CD14-positive monocyte (primary cell): ENCODE measurements at regions not wholly inside any gene's neighbourhood (a gene's known extent, or its start where the extent isn't known, plus 50 kb on each side); places are given as distances from the start of the nearest gene placed in this dataset.

Experiments
- DNase-seq, 3 donors: peaks; one replicate each; pipeline ENCODE4 v3.0.0-alpha.2; 2011 to 2022
- H2AFZ ChIP-seq: 2 replicates; pipeline ENCODE4 v1.6.0; 2012; ENCODE audit warnings: mild to moderate bottlenecking, low read depth, low read length, inconsistent platforms; ENCODE audit not compliant: insufficient read depth, poor library complexity, severe bottlenecking
- H3K27ac ChIP-seq, 2 donors: 1 replicate in 1 of 2; 2 replicates in 1 of 2; pipeline ENCODE4 v1.5.1; 2012 to 2013; ENCODE audit warnings: low read length in 2 of 2, control low read depth in 1 of 2, inconsistent platforms in 1 of 2, low read depth in 1 of 2, mild to moderate bottlenecking in 1 of 2
- H3K27me3 ChIP-seq, 2 donors: one replicate each; pipeline versions ENCODE4 v1.6.0 to v1.6.1; 2011 to 2013; ENCODE audit warnings: low read length in 2 of 2; ENCODE audit not compliant: control insufficient read depth in 2 of 2, insufficient read depth in 2 of 2
- H3K36me3 ChIP-seq, 2 donors: replicated peaks in 1 of 2; 1 replicate in 1 of 2; 2 replicates in 1 of 2; pipeline versions ENCODE4 v1.5.1 to v1.6.1; 2012 to 2013; ENCODE audit warnings: low read length in 2 of 2, control low read depth in 1 of 2, inconsistent platforms in 1 of 2, mild to moderate bottlenecking in 1 of 2; ENCODE audit not compliant: insufficient read depth in 2 of 2, control insufficient read depth in 1 of 2
- H3K4me1 ChIP-seq, 2 donors: 1 replicate in 1 of 2; 2 replicates in 1 of 2; pipeline versions ENCODE4 v1.5.1 to v1.6.1; 2012 to 2013; ENCODE audit warnings: low read length in 2 of 2, control low read depth in 1 of 2, inconsistent platforms in 1 of 2, mild to moderate bottlenecking in 1 of 2, moderate library complexity in 1 of 2; ENCODE audit not compliant: insufficient read depth in 2 of 2, control insufficient read depth in 1 of 2
- H3K4me2 ChIP-seq: replicated peaks from 2 replicates; pipeline ENCODE3; 2012; ENCODE audit warnings: low read length, moderate library complexity, mild to moderate bottlenecking; ENCODE audit not compliant: poor library complexity, severe bottlenecking; ENCODE audit errors: extremely low read depth
- H3K4me3 ChIP-seq, 3 experiments: fragments of 200-600 bp in 1 of 3; sonication (generic) in 1 of 3; replicated peaks in 1 of 3; 1 replicate in 2 of 3; 2 replicates in 1 of 3; pipeline ENCODE4 v1.5.1; 2011 to 2013; ENCODE audit warnings: low read length in 3 of 3, mild to moderate bottlenecking in 3 of 3, control low read depth in 2 of 3, low read depth in 2 of 3, inconsistent platforms in 1 of 3, moderate library complexity in 1 of 3
- H3K79me2 ChIP-seq: 2 replicates; pipeline ENCODE4 v1.6.0; 2012; ENCODE audit warnings: mild to moderate bottlenecking, control low read depth, inconsistent platforms, low read length, moderate library complexity; ENCODE audit not compliant: insufficient read depth
- H3K9ac ChIP-seq: 2 replicates; pipeline ENCODE4 v1.6.0; 2017; ENCODE audit warnings: low read length, mild to moderate bottlenecking; ENCODE audit not compliant: insufficient read depth, poor library complexity, severe bottlenecking
- H3K9me3 ChIP-seq, 2 donors: replicated peaks in 1 of 2; 1 replicate in 1 of 2; 2 replicates in 1 of 2; pipeline versions ENCODE4 v1.5.1 to v1.6.1; 2012 to 2013; ENCODE audit warnings: low read length in 2 of 2, control low read depth in 1 of 2; ENCODE audit not compliant: control insufficient read depth in 1 of 2, insufficient read depth in 1 of 2
- H4K20me1 ChIP-seq: 2 replicates; pipeline ENCODE4 v1.6.0; 2012; ENCODE audit warnings: mild to moderate bottlenecking, low read length, control low read depth, moderate library complexity; ENCODE audit not compliant: insufficient read depth
- H3K27ac Mint-ChIP-seq, 7 donors: one replicate each; pipeline ENCODE4 v1.8.0; 2020; ENCODE audit warnings: mild to moderate bottlenecking in 7 of 7, mixed read lengths in 7 of 7, moderate library complexity in 6 of 7, inconsistent platforms in 2 of 7
- H3K27me3 Mint-ChIP-seq, 3 donors: one replicate each; pipeline ENCODE4 v1.8.0; 2021 to 2022; ENCODE audit warnings: low read depth in 3 of 3, mild to moderate bottlenecking in 3 of 3, mixed read lengths in 3 of 3, moderate library complexity in 3 of 3, inconsistent platforms in 1 of 3
- H3K36me3 Mint-ChIP-seq, 2 donors: one replicate each; pipeline ENCODE4 v1.8.0; 2020; ENCODE audit warnings: mixed read lengths in 2 of 2, inconsistent platforms in 1 of 2, mild to moderate bottlenecking in 1 of 2
- H3K4me1 Mint-ChIP-seq: one replicate; pipeline ENCODE4 v1.8.0; 2020; ENCODE audit warnings: mild to moderate bottlenecking, mixed read lengths
- H3K4me3 Mint-ChIP-seq, 2 donors: one replicate each; pipeline ENCODE4 v1.8.0; 2020; ENCODE audit warnings: mild to moderate bottlenecking in 2 of 2, mixed read lengths in 2 of 2, moderate library complexity in 1 of 2
- H3K9me3 Mint-ChIP-seq, 7 donors: one replicate each; pipeline ENCODE4 v1.8.0; 2020 to 2022; ENCODE audit warnings: mixed read lengths in 7 of 7, mild to moderate bottlenecking in 6 of 7, moderate library complexity in 6 of 7, inconsistent platforms in 2 of 7
- WGBS: methylation state at CpG from one replicate; pipeline ENCODE4 v1.1.5; 2013; ENCODE audit warnings: missing lambda C conversion rate; ENCODE audit not compliant: insufficient coverage; 5-methylcytosine and 5-hydroxymethylcytosine counted together
- intact Hi-C, 2 donors: fragments of 100-400 bp; cut with micrococcal nuclease; formaldehyde crosslinking; loops; one replicate each; pipeline versions ENCODE4 v1.15.0 to v1.15.1; 2023
- TF ChIP-seq, protein P1 (sequence below): fragments of 200-600 bp; IDR thresholded peaks from one replicate; pipeline ENCODE4 v1.8.0; 2022; ENCODE audit warnings: antibody characterized with exemption, mild to moderate bottlenecking

DNA sequence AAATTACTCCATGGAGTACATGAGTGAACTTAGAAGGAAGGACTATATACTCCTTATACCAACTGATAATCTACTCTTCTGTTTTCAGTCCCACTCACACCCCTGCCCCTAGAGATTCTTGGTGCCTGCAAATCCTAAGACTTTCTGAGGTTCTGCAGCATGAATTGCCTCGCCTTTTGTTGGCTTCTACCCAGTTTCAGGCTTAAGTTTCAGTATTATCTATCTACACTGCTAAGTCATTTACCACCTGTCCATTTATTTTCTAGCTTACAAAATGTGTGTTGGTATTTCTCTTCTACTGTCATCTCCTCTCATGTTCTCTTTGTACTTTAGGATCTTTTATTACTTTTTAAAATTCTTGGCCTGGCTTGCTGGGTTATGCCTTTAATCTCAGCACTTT lies 94.4 kb upstream of the AMOT start:
- Histone ChIP-seq H3K4me2 (no peak overlapping the region), H3K9me3 (no peaks in the 10 kb centered on the region), H3K4me3 (no peak overlapping the region), H3K4me1 (no peaks in the 10 kb centered on the region), H2AFZ (no peak overlapping the region), H3K79me2 (no peaks in the 10 kb centered on the region), H3K27me3 (no peaks in the 10 kb centered on the region), H3K9ac (no peak overlapping the region), H3K36me3 (no peaks in the 10 kb centered on the region), H3K27ac (no peak overlapping the region), H4K20me1 (no peaks in the 10 kb centered on the region)
- peaks cover 0 to 6% (median 2%) of the 10 kb centered on the region in 3 donors for H3K27me3 Mint-ChIP-seq
- no peaks in the 10 kb centered on the region for H3K36me3 Mint-ChIP-seq
- no peak overlapping the region for H3K4me3 Mint-ChIP-seq
- no peak for DNase-seq
- no peak overlapping the region for H3K27ac Mint-ChIP-seq
- no peaks in the 10 kb centered on the region for H3K4me1 Mint-ChIP-seq
- intact Hi-C loops, result no loop called here
- no CpG with 5 or more reads among the region's 1 CpG for WGBS
- TF ChIP-seq, protein P1, sequence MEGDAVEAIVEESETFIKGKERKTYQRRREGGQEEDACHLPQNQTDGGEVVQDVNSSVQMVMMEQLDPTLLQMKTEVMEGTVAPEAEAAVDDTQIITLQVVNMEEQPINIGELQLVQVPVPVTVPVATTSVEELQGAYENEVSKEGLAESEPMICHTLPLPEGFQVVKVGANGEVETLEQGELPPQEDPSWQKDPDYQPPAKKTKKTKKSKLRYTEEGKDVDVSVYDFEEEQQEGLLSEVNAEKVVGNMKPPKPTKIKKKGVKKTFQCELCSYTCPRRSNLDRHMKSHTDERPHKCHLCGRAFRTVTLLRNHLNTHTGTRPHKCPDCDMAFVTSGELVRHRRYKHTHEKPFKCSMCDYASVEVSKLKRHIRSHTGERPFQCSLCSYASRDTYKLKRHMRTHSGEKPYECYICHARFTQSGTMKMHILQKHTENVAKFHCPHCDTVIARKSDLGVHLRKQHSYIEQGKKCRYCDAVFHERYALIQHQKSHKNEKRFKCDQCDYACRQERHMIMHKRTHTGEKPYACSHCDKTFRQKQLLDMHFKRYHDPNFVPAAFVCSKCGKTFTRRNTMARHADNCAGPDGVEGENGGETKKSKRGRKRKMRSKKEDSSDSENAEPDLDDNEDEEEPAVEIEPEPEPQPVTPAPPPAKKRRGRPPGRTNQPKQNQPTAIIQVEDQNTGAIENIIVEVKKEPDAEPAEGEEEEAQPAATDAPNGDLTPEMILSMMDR, result no peak
- H3K9me3 Mint-ChIP-seq, result peaks cover 0 to 7% (median 0%) of the 10 kb centered on the region in 7 donors

DNA sequence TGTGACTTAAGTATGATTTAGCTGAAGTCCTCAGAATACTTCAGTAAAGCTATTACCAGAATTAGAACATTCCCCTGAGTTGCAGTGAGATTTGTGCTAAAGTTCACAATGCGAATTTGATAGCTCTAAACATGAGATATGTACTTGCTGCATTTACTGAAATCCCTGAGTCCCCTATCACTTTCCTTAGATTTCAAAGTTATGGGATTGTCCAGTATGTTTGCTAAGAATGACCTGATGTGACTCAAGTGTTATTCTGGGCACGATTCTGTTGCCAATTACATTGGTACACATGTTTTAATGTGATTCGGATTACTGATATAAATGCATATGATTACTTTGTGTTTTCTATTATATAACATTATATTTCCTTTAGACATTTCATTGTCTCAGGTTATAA lies 91.3 kb upstream of the AMOT start:
- intact Hi-C loops, result no loop called here
- H2AFZ ChIP-seq, result no peak overlapping the region

More for the DNA sequence above, 91.3 kb upstream of the AMOT start:
- Histone ChIP-seq H3K9me3 (no peaks in the 10 kb centered on the region), H3K4me3 (no peak overlapping the region), H3K4me1 (no peaks in the 10 kb centered on the region), H3K27ac (no peak overlapping the region), H3K9ac (no peak overlapping the region), H3K36me3 (no peaks in the 10 kb centered on the region), H3K79me2 (no peaks in the 10 kb centered on the region), H3K4me2 (no peak overlapping the region), H3K27me3 (no peaks in the 10 kb centered on the region), H4K20me1 (no peaks in the 10 kb centered on the region)
- peaks cover 0 to 7% (median 2%) of the 10 kb centered on the region in 3 donors for H3K27me3 Mint-ChIP-seq
- WGBS, result no CpG with 5 or more reads among the region's 3 CpGs
- TF ChIP-seq, protein P1, result no peak
- H3K36me3 Mint-ChIP-seq, result no peaks in the 10 kb centered on the region
- no peak for DNase-seq
- H3K27ac Mint-ChIP-seq, result no peak overlapping the region
- H3K4me3 Mint-ChIP-seq, result no peak overlapping the region
- H3K9me3 Mint-ChIP-seq, result peaks cover 0 to 5% (median 2%) of the 10 kb centered on the region in 7 donors
- no peaks in the 10 kb centered on the region for H3K4me1 Mint-ChIP-seq
